ENCODE measurements at regions not wholly inside any gene's neighbourhood (a gene's known extent, or its start where the extent isn't known, plus 50 kb on each side); places are given as distances from the start of the nearest gene placed in this dataset.

- Histone ChIP-seq H3K79me1 (ENCODE audit: low read depth in 1 of 2, low read length in 2 of 2) (no peaks in the 10 kb centered on the region), H4K91ac (ENCODE audit: insufficient read depth, low read depth, low read length) (no peak overlapping the region), H2AFZ (replicated peaks; ENCODE audit: low read length, poor library complexity) (no peak overlapping the region), H4K20me1 (ENCODE audit: insufficient read depth, low read length) (no peaks in the 10 kb centered on the region), H3K27me3 (ENCODE audit: control insufficient read depth, insufficient read depth, low read length) (no peaks in the 10 kb centered on the region), H3K4me3 (ENCODE audit: insufficient read depth, low read depth, low read length) (no peak overlapping the region), H2BK120ac (ENCODE audit: low read depth, low read length) (no peak overlapping the region), H3K18ac (ENCODE audit: low read depth, low read length) (no peak overlapping the region), H3K4me2 (ENCODE audit: low read depth, low read length) (no peak overlapping the region), H2BK5ac (ENCODE audit: low read depth, low read length, poor library complexity, severe bottlenecking) (no peak overlapping the region), H2BK15ac (ENCODE audit: low read depth, low read length) (no peak overlapping the region), H3K9ac (ENCODE audit: low read depth, low read length) (no peak overlapping the region), H3K27ac (ENCODE audit: insufficient read depth, low read length) (no peak overlapping the region), H3K9me1 (ENCODE audit: insufficient read depth, low read length) (no peaks in the 10 kb centered on the region), H2AK9ac (replicated peaks; ENCODE audit: low read depth, low read length, poor library complexity) (no peak overlapping the region), H3K56ac (ENCODE audit: extremely low read depth, insufficient read depth, low read length) (no peak overlapping the region), H2AK5ac (ENCODE audit: low read depth, low read length) (no peak overlapping the region), H2BK20ac (ENCODE audit: low read depth, low read length) (no peak overlapping the region), H3K36me3 (ENCODE audit: control insufficient read depth, insufficient read depth, low read length) (no peaks in the 10 kb centered on the region), H3K4ac (ENCODE audit: low read depth, low read length) (no peak overlapping the region), H3K4me1 (ENCODE audit: control insufficient read depth, insufficient read depth, low read length) (no peaks in the 10 kb centered on the region), H3K9me3 (ENCODE audit: control insufficient read depth, insufficient read depth, low read length) (no peaks in the 10 kb centered on the region), H4K5ac (ENCODE audit: low read depth, low read length) (no peak overlapping the region), H3K14ac (replicated peaks; ENCODE audit: low read depth, low read length) (no peak overlapping the region), H3K23ac (ENCODE audit: low read depth, low read length) (no peak overlapping the region), H4K8ac (ENCODE audit: low read depth in 2 of 2, low read length in 2 of 2) (no peak overlapping the region)
- CTCF ChIA-PET, result no interaction called here
- ATAC-seq (ENCODE audit: low read depth) (no peak), DNase-seq (no peak)
- POLR2A ChIA-PET (ENCODE audit: unreplicated experiment), result no interaction called here
- TF ChIP-seq CEBPB (IDR thresholded peaks at IDR 0.05; ENCODE audit: low read depth, low read length), result no peak
- TF ChIP-seq FOS (IDR thresholded peaks at IDR 0.05; ENCODE audit: low read depth, low read length), result no peak
- no peak for TF ChIP-seq RFX5 (IDR thresholded peaks at IDR 0.05; ENCODE audit: low read depth, low read length)
- TF ChIP-seq SMC3 (IDR thresholded peaks at IDR 0.05; ENCODE audit: low read depth, low read length), result no peak
- no peak for TF ChIP-seq MAZ (IDR thresholded peaks at IDR 0.05; ENCODE audit: borderline replicate concordance, low read depth, low read length)
- no peak for TF ChIP-seq POLR2A (IDR thresholded peaks at IDR 0.05; ENCODE audit: low read depth, low read length)
- no peak for TF ChIP-seq MXI1 (IDR thresholded peaks at IDR 0.05; ENCODE audit: borderline replicate concordance, low read depth, low read length)
- TF ChIP-seq USF2 (IDR thresholded peaks at IDR 0.05; ENCODE audit: low read depth, low read length), result no peak
- no peak for TF ChIP-seq ELK1 (IDR thresholded peaks at IDR 0.05; ENCODE audit: borderline replicate concordance, low read depth, low read length)
- no peak for TF ChIP-seq BHLHE40 (IDR thresholded peaks at IDR 0.05; ENCODE audit: low read depth, low read length)
- TF ChIP-seq RAD21 (IDR thresholded peaks at IDR 0.05; ENCODE audit: low read length), result no peak
- TF ChIP-seq MAFK (IDR thresholded peaks at IDR 0.05; ENCODE audit: low read depth, low read length), result no peak
- no peak for TF ChIP-seq CHD1 (IDR thresholded peaks at IDR 0.05; ENCODE audit: low read depth, low read length)
- TF ChIP-seq, protein P1, sequence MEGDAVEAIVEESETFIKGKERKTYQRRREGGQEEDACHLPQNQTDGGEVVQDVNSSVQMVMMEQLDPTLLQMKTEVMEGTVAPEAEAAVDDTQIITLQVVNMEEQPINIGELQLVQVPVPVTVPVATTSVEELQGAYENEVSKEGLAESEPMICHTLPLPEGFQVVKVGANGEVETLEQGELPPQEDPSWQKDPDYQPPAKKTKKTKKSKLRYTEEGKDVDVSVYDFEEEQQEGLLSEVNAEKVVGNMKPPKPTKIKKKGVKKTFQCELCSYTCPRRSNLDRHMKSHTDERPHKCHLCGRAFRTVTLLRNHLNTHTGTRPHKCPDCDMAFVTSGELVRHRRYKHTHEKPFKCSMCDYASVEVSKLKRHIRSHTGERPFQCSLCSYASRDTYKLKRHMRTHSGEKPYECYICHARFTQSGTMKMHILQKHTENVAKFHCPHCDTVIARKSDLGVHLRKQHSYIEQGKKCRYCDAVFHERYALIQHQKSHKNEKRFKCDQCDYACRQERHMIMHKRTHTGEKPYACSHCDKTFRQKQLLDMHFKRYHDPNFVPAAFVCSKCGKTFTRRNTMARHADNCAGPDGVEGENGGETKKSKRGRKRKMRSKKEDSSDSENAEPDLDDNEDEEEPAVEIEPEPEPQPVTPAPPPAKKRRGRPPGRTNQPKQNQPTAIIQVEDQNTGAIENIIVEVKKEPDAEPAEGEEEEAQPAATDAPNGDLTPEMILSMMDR (conservative IDR thresholded peaks at IDR 0.05; ENCODE audit: low read depth, low read length), result no peak
- no peak for TF ChIP-seq RCOR1 (IDR thresholded peaks at IDR 0.05; ENCODE audit: insufficient replicate concordance, low read length)
- TF ChIP-seq NFE2L2 (IDR thresholded peaks at IDR 0.05; ENCODE audit: low read depth, low read length), result no peak
- BruUV-seq (replicated peaks), result no TSS peak
- in situ Hi-C loops (cut with MboI; ENCODE audit: low sequenced_read_pairs), result no loop called here
- dilution Hi-C loops (cut with HindIII; ENCODE audit: low sequenced_read_pairs, unreplicated experiment), result no loop called here
- WGBS, 2 experiments (ENCODE audit: extremely low coverage in 2 of 2, insufficient read length in 1 of 2), result no CpG with 5 or more reads among the region's 4 CpGs
- intact Hi-C loops (cut with micrococcal nuclease), result no loop called here
Measured at GRCh38 chr10:105953056-105953455, 1211.5 kb downstream of the SORCS1 start.
